WERI-Rb-1 (cell line): ENCODE measurements at regions not wholly inside any gene's neighbourhood (a gene's known extent, or its start where the extent isn't known, plus 50 kb on each side); places are given as distances from the start of the nearest gene placed in this dataset.

Source experiments
- DNase-seq: peaks from one replicate; pipeline ENCODE4 v3.0.0-alpha.2; 2020
- H3K27ac ChIP-seq: fragments of 250-450 bp; sonication (Bioruptor Pico); 2 replicates; pipeline ENCODE4 v1.5.1; 2020; ENCODE audit warnings: mild to moderate bottlenecking, moderate library complexity
- H3K27me3 ChIP-seq: fragments of 250-450 bp; sonication (Bioruptor Pico); 2 replicates; pipeline ENCODE4 v1.5.1; 2021; ENCODE audit warnings: mild to moderate bottlenecking, low read depth, moderate library complexity; ENCODE audit not compliant: insufficient read depth, severe bottlenecking
- H3K36me3 ChIP-seq: fragments of 250-450 bp; sonication (Bioruptor Pico); 2 replicates; pipeline ENCODE4 v1.5.1; 2020; ENCODE audit warnings: mild to moderate bottlenecking, moderate library complexity
- H3K4me3 ChIP-seq: 2 replicates; pipeline ENCODE4 v1.5.1; 2011; ENCODE audit warnings: low read depth, mild to moderate bottlenecking, control low read depth, low read length
- H3K9me3 ChIP-seq: fragments of 250-450 bp; sonication (Bioruptor Pico); 2 replicates; pipeline ENCODE4 v1.5.1; 2021; ENCODE audit warnings: mild to moderate bottlenecking, moderate library complexity; ENCODE audit not compliant: severe bottlenecking
- TF ChIP-seq, protein P1 (sequence below): IDR thresholded peaks from 2 replicates; pipeline ENCODE4 v1.5.1; 2011; ENCODE audit warnings: low read depth, mild to moderate bottlenecking, control low read depth, inconsistent platforms, low read length

DNA sequence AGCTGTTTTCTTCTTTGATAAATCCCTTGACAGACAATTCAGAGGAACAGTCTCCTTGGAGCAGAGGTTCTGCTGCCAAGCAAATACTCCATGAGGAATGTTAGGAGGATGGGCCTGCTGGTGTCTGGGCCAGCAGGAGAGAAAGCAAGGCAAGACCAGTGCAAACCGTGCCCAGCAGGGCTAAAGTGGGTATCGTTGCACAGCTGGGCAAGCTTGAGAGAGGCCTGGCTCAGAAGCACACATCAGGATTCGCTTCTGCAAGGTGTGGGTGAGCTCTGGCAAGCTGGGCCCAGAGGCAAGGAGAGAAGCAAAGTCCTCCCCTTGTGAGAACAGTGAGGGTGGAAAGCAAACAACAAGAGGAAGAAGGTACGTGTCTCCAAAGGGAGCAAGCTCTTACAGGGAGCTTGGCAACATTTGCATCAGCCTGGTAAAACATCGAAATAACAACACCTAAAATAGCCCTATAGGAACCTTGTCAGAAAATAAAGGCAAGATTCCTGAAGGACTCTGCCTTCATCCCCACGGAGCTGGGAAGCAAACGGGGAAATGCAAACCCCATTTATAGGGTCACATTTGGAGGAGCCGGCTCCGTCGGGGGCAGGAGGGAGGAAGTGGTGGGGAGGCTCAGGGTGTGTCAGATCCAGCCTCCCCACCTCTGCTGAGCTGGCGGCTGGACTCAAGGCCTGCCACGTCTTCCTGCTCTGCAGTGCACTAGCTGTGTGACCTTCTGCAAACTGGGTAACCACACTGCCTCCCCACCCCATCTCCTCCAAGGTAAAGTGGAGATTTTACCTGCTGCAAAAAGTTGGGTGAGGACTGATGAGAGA, 62.3 kb upstream of the HIVEP3 start:
- Histone ChIP-seq H3K27ac (no peak overlapping the region), H3K36me3 (no peaks in the 10 kb centered on the region), H3K27me3 (no peaks in the 10 kb centered on the region), H3K4me3 (no peak overlapping the region), H3K9me3 (no peaks in the 10 kb centered on the region)
- TF ChIP-seq, protein P1, sequence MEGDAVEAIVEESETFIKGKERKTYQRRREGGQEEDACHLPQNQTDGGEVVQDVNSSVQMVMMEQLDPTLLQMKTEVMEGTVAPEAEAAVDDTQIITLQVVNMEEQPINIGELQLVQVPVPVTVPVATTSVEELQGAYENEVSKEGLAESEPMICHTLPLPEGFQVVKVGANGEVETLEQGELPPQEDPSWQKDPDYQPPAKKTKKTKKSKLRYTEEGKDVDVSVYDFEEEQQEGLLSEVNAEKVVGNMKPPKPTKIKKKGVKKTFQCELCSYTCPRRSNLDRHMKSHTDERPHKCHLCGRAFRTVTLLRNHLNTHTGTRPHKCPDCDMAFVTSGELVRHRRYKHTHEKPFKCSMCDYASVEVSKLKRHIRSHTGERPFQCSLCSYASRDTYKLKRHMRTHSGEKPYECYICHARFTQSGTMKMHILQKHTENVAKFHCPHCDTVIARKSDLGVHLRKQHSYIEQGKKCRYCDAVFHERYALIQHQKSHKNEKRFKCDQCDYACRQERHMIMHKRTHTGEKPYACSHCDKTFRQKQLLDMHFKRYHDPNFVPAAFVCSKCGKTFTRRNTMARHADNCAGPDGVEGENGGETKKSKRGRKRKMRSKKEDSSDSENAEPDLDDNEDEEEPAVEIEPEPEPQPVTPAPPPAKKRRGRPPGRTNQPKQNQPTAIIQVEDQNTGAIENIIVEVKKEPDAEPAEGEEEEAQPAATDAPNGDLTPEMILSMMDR, result no peak
- no peak for DNase-seq

GRCh38 chr1:41978986-41979385, 60.3 kb upstream of the HIVEP3 start:
- TF ChIP-seq, protein P1, result no peak
- DNase-seq, result no peak
- H3K4me3 ChIP-seq, result no peak overlapping the region
- no peak overlapping the region for H3K27ac ChIP-seq
- no peaks in the 10 kb centered on the region for H3K27me3 ChIP-seq
- no peaks in the 10 kb centered on the region for H3K36me3 ChIP-seq
- no peaks in the 10 kb centered on the region for H3K9me3 ChIP-seq

GRCh38 chr1:41977326-41977725, 58.6 kb upstream of the HIVEP3 start:
- Histone ChIP-seq H3K36me3 (no peaks in the 10 kb centered on the region), H3K27me3 (no peaks in the 10 kb centered on the region), H3K4me3 (no peak overlapping the region), H3K9me3 (no peaks in the 10 kb centered on the region), H3K27ac (no peak overlapping the region)
- DNase-seq, result no peak
- TF ChIP-seq, protein P1, result no peak

GRCh38 chr1:41976671-41977070, 57.9 kb upstream of the HIVEP3 start:
- no peak for DNase-seq

GRCh38 chr1:41975850-41976569, 57.3 kb upstream of the HIVEP3 start:
- TF ChIP-seq, protein P1, result no peak
- DNase-seq, result no peak
- Histone ChIP-seq H3K9me3 (no peaks in the 10 kb centered on the region), H3K4me3 (no peak overlapping the region), H3K27me3 (no peaks in the 10 kb centered on the region), H3K36me3 (no peaks in the 10 kb centered on the region), H3K27ac (no peak overlapping the region)

More at GRCh38 chr1:41976671-41977070, 57.9 kb upstream of the HIVEP3 start:
- Histone ChIP-seq H3K27me3 (no peaks in the 10 kb centered on the region), H3K27ac (no peak overlapping the region), H3K4me3 (no peak overlapping the region), H3K9me3 (no peaks in the 10 kb centered on the region), H3K36me3 (no peaks in the 10 kb centered on the region)
- TF ChIP-seq, protein P1, result no peak
